Endodermal cell (in vitro differentiated cells): ENCODE measurements at regions not wholly inside any gene's neighbourhood (a gene's known extent, or its start where the extent isn't known, plus 50 kb on each side); places are given as distances from the start of the nearest gene placed in this dataset.

Experiments used
- DNase-seq: peaks from one replicate; pipeline ENCODE4 v3.0.0-alpha.2; 2017
- H3K27ac ChIP-seq: 2 replicates; pipeline ENCODE4 v1.5.1; 2013; ENCODE audit warnings: mild to moderate bottlenecking, low read depth, low read length, moderate library complexity
- H3K27me3 ChIP-seq: 2 replicates; pipeline ENCODE4 v1.6.1; 2013; ENCODE audit warnings: mild to moderate bottlenecking, low read length, moderate library complexity; ENCODE audit not compliant: insufficient read depth, control insufficient read depth, poor library complexity, severe bottlenecking
- H3K36me3 ChIP-seq: 2 replicates; pipeline ENCODE4 v1.7.0; 2013; ENCODE audit warnings: mild to moderate bottlenecking, low read length, moderate library complexity; ENCODE audit not compliant: control insufficient read depth, insufficient read depth
- H3K4me1 ChIP-seq: one replicate; pipeline ENCODE4 v1.7.0; 2013; ENCODE audit warnings: low read length; ENCODE audit not compliant: control insufficient read depth, insufficient read depth
- H3K4me3 ChIP-seq: 2 replicates; pipeline ENCODE4 v1.5.1; 2013; ENCODE audit warnings: mild to moderate bottlenecking, low read length, moderate library complexity
- H3K9ac ChIP-seq: 2 replicates; pipeline ENCODE4 v1.6.1; 2013; ENCODE audit warnings: mild to moderate bottlenecking, low read length, moderate library complexity; ENCODE audit not compliant: poor library complexity, severe bottlenecking; ENCODE audit errors: extremely low read depth
- H3K9me3 ChIP-seq: 2 replicates; pipeline ENCODE4 v1.6.1; 2013; ENCODE audit warnings: mild to moderate bottlenecking, low read length, moderate library complexity; ENCODE audit not compliant: control insufficient read depth
- H3K27ac Mint-ChIP-seq: 2 replicates; pipeline ENCODE4 v1.8.0; 2020; ENCODE audit warnings: mixed read lengths
- H3K27me3 Mint-ChIP-seq: 2 replicates; pipeline ENCODE4 v1.8.0; 2021; ENCODE audit warnings: mild to moderate bottlenecking, mixed read lengths; ENCODE audit not compliant: insufficient read depth
- H3K36me3 Mint-ChIP-seq: 2 replicates; pipeline ENCODE4 v1.8.0; 2020; ENCODE audit warnings: low read depth, mixed read lengths
- H3K4me1 Mint-ChIP-seq: 2 replicates; pipeline ENCODE4 v1.8.0; 2020; ENCODE audit warnings: mixed read lengths
- H3K4me3 Mint-ChIP-seq: 2 replicates; pipeline ENCODE4 v1.8.0; 2020; ENCODE audit warnings: mild to moderate bottlenecking, moderate library complexity, mixed read lengths
- H3K9me3 Mint-ChIP-seq: 2 replicates; pipeline ENCODE4 v1.8.0; 2020; ENCODE audit warnings: mild to moderate bottlenecking, mixed read lengths
- WGBS, 2 experiments: methylation state at CpG; one replicate each; pipeline versions ENCODE4 v1.1.5 to v1.1.7; 2013; ENCODE audit warnings: missing lambda C conversion rate in 2 of 2, mixed read lengths in 1 of 2; ENCODE audit not compliant: insufficient coverage in 1 of 2, insufficient read length in 1 of 2; 5-methylcytosine and 5-hydroxymethylcytosine counted together
- TF ChIP-seq, protein P1 (sequence below): fragments of 200-600 bp; sonication (generic); conservative IDR thresholded peaks from 2 replicates; pipeline ENCODE4 v1.5.0; 2021; ENCODE audit warnings: antibody characterized with exemption, mild to moderate bottlenecking

DNA sequence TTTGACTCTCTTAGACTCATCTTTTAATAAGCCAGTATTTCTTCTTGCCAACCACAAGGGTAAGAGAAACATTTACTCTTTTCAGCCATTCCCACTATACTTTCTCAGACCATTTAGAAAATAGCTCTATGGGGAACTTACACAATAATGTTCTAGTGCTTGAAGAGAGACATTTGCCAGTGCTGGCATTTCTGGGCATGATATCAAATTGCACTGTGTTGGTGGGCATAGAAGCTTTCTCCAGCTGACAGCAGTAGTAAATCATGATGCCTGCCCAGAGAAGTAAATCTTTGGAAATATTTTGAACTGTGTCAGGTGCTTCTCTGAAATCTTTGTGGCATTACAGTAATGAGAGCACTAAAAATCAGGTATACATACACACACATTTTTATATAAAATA is 346.6 kb downstream of the CBLN2 start:
- Mint-ChIP-seq H3K36me3 (no peaks in the 10 kb centered on the region), H3K9me3 (no peaks in the 10 kb centered on the region), H3K4me3 (no peak overlapping the region), H3K27ac (no peak overlapping the region), H3K27me3 (no peaks in the 10 kb centered on the region), H3K4me1 (no peaks in the 10 kb centered on the region)
- no peak overlapping the region for H3K4me3 ChIP-seq
- DNase-seq, result no peak
- no peaks in the 10 kb centered on the region for H3K36me3 ChIP-seq
- no peak overlapping the region for H3K27ac ChIP-seq
- peaks cover 57% of the 10 kb centered on the region for H3K9me3 ChIP-seq
- H3K27me3 ChIP-seq, result no peaks in the 10 kb centered on the region
- no peak overlapping the region for H3K9ac ChIP-seq
- H3K4me1 ChIP-seq, result no peaks in the 10 kb centered on the region
- TF ChIP-seq, protein P1, sequence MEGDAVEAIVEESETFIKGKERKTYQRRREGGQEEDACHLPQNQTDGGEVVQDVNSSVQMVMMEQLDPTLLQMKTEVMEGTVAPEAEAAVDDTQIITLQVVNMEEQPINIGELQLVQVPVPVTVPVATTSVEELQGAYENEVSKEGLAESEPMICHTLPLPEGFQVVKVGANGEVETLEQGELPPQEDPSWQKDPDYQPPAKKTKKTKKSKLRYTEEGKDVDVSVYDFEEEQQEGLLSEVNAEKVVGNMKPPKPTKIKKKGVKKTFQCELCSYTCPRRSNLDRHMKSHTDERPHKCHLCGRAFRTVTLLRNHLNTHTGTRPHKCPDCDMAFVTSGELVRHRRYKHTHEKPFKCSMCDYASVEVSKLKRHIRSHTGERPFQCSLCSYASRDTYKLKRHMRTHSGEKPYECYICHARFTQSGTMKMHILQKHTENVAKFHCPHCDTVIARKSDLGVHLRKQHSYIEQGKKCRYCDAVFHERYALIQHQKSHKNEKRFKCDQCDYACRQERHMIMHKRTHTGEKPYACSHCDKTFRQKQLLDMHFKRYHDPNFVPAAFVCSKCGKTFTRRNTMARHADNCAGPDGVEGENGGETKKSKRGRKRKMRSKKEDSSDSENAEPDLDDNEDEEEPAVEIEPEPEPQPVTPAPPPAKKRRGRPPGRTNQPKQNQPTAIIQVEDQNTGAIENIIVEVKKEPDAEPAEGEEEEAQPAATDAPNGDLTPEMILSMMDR, result no peak

- no peak for DNase-seq
- Mint-ChIP-seq H3K27ac (no peak overlapping the region), H3K9me3 (peaks cover 6% of the 10 kb centered on the region), H3K27me3 (no peaks in the 10 kb centered on the region), H3K4me1 (no peaks in the 10 kb centered on the region), H3K4me3 (no peak overlapping the region), H3K36me3 (no peaks in the 10 kb centered on the region)
- Histone ChIP-seq H3K9me3 (peaks cover 43% of the 10 kb centered on the region), H3K27ac (no peak overlapping the region), H3K4me3 (no peak overlapping the region), H3K27me3 (no peaks in the 10 kb centered on the region), H3K36me3 (no peaks in the 10 kb centered on the region), H3K4me1 (no peaks in the 10 kb centered on the region), H3K9ac (no peak overlapping the region)
- WGBS, 2 experiments, result 83 to 85% methylated on average over 6 of the region's 6 CpGs
- TF ChIP-seq, protein P1, result no peak
Observed at GRCh38 chr18:72194072-72194471, 350.1 kb downstream of the CBLN2 start.

DNA sequence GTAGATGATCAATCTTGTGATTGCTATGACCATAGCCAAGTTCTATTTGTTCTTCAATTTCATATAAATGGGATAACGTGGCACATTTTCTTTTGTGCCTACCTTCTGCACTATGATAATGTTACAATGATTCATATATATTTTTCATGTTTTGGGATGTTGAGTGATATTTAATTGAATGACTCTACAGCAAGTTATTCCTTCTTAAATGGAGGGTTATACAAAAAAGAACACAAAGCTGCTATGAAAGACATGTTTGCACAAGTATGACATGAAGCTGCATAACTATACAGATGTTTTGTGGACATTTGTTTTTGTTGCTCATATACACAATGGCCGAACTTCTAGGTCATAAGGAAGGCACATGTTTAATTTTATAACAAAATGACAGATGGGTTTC is 356.2 kb downstream of the CBLN2 start:
- Mint-ChIP-seq H3K36me3 (no peaks in the 10 kb centered on the region), H3K9me3 (peaks cover 6% of the 10 kb centered on the region), H3K27me3 (no peaks in the 10 kb centered on the region), H3K4me3 (no peak overlapping the region), H3K4me1 (peaks cover 9% of the 10 kb centered on the region), H3K27ac (no peak overlapping the region)
- no peaks in the 10 kb centered on the region for H3K27me3 ChIP-seq
- H3K4me3 ChIP-seq, result no peak overlapping the region
- H3K27ac ChIP-seq, result no peak overlapping the region
- no peak overlapping the region for H3K9ac ChIP-seq
- TF ChIP-seq, protein P1, result no peak
- H3K9me3 ChIP-seq, result peaks cover 35% of the 10 kb centered on the region
- no peaks in the 10 kb centered on the region for H3K4me1 ChIP-seq
- WGBS, 2 experiments, result 43% methylated on average over 2 of the region's 2 CpGs; no CpG with 5 or more reads in 1 of the 2 experiments
- no peak for DNase-seq
- no peaks in the 10 kb centered on the region for H3K36me3 ChIP-seq
